ENCODE measurements at regions not wholly inside any gene's neighbourhood (a gene's known extent, or its start where the extent isn't known, plus 50 kb on each side); places are given as distances from the start of the nearest gene placed in this dataset.

DNA sequence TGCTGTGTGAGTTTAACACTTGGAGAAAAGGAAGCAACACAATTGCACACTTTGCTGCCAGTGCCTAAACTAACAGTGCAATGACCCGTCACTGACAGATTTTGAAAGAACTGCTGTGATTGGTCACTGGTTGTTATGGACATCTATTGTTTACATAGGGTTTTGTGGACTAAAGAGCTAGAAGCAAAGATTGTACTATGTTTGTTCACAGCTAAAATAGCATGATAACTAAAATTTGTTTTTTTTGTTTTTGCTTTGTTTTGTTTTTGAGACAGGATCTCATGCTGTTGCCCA lies 112.4 kb upstream of the GOLGA8J start:
- TF ChIP-seq GLIS3 (CRISPR knock-in tag; IDR thresholded peaks at IDR 0.05) (no peak), ZNF70 (CRISPR knock-in tag; IDR thresholded peaks at IDR 0.05) (no peak), SNAI2 (CRISPR knock-in tag; IDR thresholded peaks at IDR 0.05) (no peak), ZFP30 (CRISPR knock-in tag; IDR thresholded peaks at IDR 0.05) (no peak), RARB (CRISPR knock-in tag; IDR thresholded peaks at IDR 0.05) (no peak), BACH2 (CRISPR knock-in tag; IDR thresholded peaks at IDR 0.05; ENCODE audit: borderline replicate concordance) (no peak), ARNTL (CRISPR knock-in tag; IDR thresholded peaks at IDR 0.05; ENCODE audit: borderline replicate concordance, low read depth) (no peak), ESRRG (CRISPR knock-in tag; IDR thresholded peaks at IDR 0.05) (no peak), ISL1 (CRISPR knock-in tag; IDR thresholded peaks at IDR 0.05) (no peak), OSR1 (CRISPR knock-in tag; IDR thresholded peaks at IDR 0.05) (no peak), ZC3H10 (CRISPR knock-in tag; IDR thresholded peaks at IDR 0.05) (no peak), ZFP3 (CRISPR knock-in tag; IDR thresholded peaks at IDR 0.05) (no peak), ZNF565 (CRISPR knock-in tag; conservative IDR thresholded peaks at IDR 0.05; ENCODE audit: low read depth) (no peak)
- TF ChIP-seq, protein P1, sequence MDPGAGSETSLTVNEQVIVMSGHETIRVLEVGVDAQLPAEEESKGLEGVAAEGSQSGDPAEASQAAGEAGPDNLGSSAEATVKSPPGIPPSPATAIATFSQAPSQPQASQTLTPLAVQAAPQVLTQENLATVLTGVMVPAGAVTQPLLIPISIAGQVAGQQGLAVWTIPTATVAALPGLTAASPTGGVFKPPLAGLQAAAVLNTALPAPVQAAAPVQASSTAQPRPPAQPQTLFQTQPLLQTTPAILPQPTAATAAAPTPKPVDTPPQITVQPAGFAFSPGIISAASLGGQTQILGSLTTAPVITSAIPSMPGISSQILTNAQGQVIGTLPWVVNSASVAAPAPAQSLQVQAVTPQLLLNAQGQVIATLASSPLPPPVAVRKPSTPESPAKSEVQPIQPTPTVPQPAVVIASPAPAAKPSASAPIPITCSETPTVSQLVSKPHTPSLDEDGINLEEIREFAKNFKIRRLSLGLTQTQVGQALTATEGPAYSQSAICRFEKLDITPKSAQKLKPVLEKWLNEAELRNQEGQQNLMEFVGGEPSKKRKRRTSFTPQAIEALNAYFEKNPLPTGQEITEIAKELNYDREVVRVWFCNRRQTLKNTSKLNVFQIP (CRISPR knock-in tag; IDR thresholded peaks at IDR 0.05; ENCODE audit: borderline replicate concordance, low read depth): no peak
- TF ChIP-seq, protein P2, sequence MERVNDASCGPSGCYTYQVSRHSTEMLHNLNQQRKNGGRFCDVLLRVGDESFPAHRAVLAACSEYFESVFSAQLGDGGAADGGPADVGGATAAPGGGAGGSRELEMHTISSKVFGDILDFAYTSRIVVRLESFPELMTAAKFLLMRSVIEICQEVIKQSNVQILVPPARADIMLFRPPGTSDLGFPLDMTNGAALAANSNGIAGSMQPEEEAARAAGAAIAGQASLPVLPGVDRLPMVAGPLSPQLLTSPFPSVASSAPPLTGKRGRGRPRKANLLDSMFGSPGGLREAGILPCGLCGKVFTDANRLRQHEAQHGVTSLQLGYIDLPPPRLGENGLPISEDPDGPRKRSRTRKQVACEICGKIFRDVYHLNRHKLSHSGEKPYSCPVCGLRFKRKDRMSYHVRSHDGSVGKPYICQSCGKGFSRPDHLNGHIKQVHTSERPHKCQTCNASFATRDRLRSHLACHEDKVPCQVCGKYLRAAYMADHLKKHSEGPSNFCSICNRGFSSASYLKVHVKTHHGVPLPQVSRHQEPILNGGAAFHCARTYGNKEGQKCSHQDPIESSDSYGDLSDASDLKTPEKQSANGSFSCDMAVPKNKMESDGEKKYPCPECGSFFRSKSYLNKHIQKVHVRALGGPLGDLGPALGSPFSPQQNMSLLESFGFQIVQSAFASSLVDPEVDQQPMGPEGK (CRISPR knock-in tag; IDR thresholded peaks at IDR 0.05; ENCODE audit: borderline replicate concordance): no peak
- TF ChIP-seq, protein P3, sequence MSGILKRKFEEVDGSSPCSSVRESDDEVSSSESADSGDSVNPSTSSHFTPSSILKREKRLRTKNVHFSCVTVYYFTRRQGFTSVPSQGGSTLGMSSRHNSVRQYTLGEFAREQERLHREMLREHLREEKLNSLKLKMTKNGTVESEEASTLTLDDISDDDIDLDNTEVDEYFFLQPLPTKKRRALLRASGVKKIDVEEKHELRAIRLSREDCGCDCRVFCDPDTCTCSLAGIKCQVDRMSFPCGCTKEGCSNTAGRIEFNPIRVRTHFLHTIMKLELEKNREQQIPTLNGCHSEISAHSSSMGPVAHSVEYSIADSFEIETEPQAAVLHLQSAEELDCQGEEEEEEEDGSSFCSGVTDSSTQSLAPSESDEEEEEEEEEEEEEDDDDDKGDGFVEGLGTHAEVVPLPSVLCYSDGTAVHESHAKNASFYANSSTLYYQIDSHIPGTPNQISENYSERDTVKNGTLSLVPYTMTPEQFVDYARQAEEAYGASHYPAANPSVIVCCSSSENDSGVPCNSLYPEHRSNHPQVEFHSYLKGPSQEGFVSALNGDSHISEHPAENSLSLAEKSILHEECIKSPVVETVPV (CRISPR knock-in tag; IDR thresholded peaks at IDR 0.05): no peak

DNA sequence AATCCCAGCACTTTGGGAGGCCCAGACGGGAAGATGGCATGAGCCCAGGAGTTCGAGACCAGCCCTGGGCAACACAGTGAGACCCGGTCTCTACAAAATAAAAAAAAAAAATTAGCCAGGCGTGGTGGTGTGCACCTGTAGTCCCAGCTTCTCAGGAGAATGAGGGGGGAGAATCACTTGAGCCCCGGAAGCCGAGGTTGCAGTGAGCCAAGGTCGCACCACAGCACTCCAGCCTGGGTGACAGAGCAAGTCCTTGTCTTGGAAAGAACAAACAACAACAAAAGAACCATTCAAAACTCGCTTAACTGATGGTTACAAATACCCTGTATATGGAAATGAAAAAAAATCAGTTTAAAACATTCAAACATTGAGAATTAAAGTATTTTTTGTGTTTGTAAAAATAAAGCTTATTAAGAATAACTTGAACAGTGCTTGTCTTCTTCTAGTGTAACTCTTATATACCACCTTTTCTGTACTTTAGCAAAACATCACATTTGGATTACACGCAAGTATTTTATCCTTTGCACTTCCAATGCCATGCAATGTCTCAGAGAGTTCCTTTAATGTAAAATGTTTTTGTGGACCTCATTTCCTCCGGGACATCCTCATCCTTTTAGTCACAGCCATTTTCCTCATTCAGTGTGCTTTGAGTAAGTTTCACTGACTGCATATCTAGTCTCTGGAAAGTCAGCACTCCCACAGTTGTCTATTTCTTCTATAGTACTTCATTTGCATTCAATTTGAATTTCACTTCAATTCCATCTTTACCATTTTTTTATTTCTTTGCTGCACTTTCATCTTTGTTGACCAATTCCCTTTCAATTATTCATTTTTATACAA lies 113.0 kb upstream of the GOLGA8J start:
- ATAC-seq: no peak
- no peak for TF ChIP-seq BACH2 (CRISPR knock-in tag; IDR thresholded peaks at IDR 0.05; ENCODE audit: borderline replicate concordance)
- TF ChIP-seq SNAI2 (CRISPR knock-in tag; IDR thresholded peaks at IDR 0.05): no peak
- TF ChIP-seq ZFP3 (CRISPR knock-in tag; IDR thresholded peaks at IDR 0.05): no peak
- TF ChIP-seq RARB (CRISPR knock-in tag; IDR thresholded peaks at IDR 0.05): no peak
- TF ChIP-seq ESRRG (CRISPR knock-in tag; IDR thresholded peaks at IDR 0.05): no peak
- TF ChIP-seq, protein P1 (CRISPR knock-in tag; IDR thresholded peaks at IDR 0.05; ENCODE audit: borderline replicate concordance, low read depth): no peak
- TF ChIP-seq ZNF8 (CRISPR knock-in tag; IDR thresholded peaks at IDR 0.05): no peak
- no peak for TF ChIP-seq ZNF70 (CRISPR knock-in tag; IDR thresholded peaks at IDR 0.05)
- no peak for TF ChIP-seq PPARA (CRISPR knock-in tag; IDR thresholded peaks at IDR 0.05; ENCODE audit: borderline replicate concordance)
- no peak for TF ChIP-seq OSR1 (CRISPR knock-in tag; IDR thresholded peaks at IDR 0.05)
- no peak for TF ChIP-seq CSDC2 (CRISPR knock-in tag; IDR thresholded peaks at IDR 0.05)
- TF ChIP-seq ZNF565 (CRISPR knock-in tag; conservative IDR thresholded peaks at IDR 0.05; ENCODE audit: low read depth): no peak
- TF ChIP-seq, protein P3 (CRISPR knock-in tag; IDR thresholded peaks at IDR 0.05): no peak
- no peak for TF ChIP-seq TCF4 (CRISPR knock-in tag; IDR thresholded peaks at IDR 0.05; ENCODE audit: borderline replicate concordance)
- no peak for TF ChIP-seq ZC3H10 (CRISPR knock-in tag; IDR thresholded peaks at IDR 0.05)
- TF ChIP-seq ZFP30 (CRISPR knock-in tag; IDR thresholded peaks at IDR 0.05): no peak

More for the DNA sequence above, 112.4 kb upstream of the GOLGA8J start:
- no peak for ATAC-seq
